PFSK-1 (cell line): ENCODE measurements at regions not wholly inside any gene's neighbourhood (a gene's known extent, or its start where the extent isn't known, plus 50 kb on each side); places are given as distances from the start of the nearest gene placed in this dataset.

Source experiments
- FOXP2 ChIP-seq: optimal IDR thresholded peaks from 2 replicates; pipeline ENCODE3; 2011; ENCODE audit warnings: borderline replicate concordance, control low read depth, inconsistent platforms; ENCODE audit not compliant: insufficient read depth; ENCODE audit errors: extremely low read length, extremely low read depth
- POLR2AphosphoS5 ChIP-seq: IDR thresholded peaks from 2 replicates; pipeline ENCODE4 v1.6.1; 2012; ENCODE audit warnings: low read depth, mild to moderate bottlenecking, control low read depth, low read length, moderate library complexity
- REST ChIP-seq, 2 experiments: IDR thresholded peaks; 2 replicates each; pipeline versions ENCODE4 v1.6.1 to v1.8.0; 2011 to 2012; ENCODE audit warnings: low read depth in 2 of 2, low read length in 2 of 2, control low read depth in 1 of 2, inconsistent platforms in 1 of 2, mild to moderate bottlenecking in 1 of 2, moderate library complexity in 1 of 2; ENCODE audit not compliant: insufficient read depth in 1 of 2
- SIN3A ChIP-seq: IDR thresholded peaks from 2 replicates; pipeline ENCODE4 v1.6.1; 2012; ENCODE audit warnings: mild to moderate bottlenecking, low read length, moderate library complexity, borderline replicate concordance; ENCODE audit not compliant: insufficient read depth
- TAF1 ChIP-seq: IDR thresholded peaks from 2 replicates; pipeline ENCODE4 v1.6.1; 2012; ENCODE audit warnings: low read length, control low read depth, borderline replicate concordance; ENCODE audit not compliant: insufficient read depth

GRCh38 chr14:26959437-26959836, 361.6 kb upstream of the NOVA1 start:
- no peak for TF ChIP-seq SIN3A
- TF ChIP-seq REST (IDR thresholded peaks at IDR 0.05; ENCODE audit: insufficient read depth in 1 of 2, low read depth in 2 of 2, low read length in 2 of 2): no peak
- no peak for TF ChIP-seq POLR2AphosphoS5
- no peak for TF ChIP-seq TAF1
- TF ChIP-seq FOXP2: no peak
